HG02840 (cell line): ENCODE measurements at regions not wholly inside any gene's neighbourhood (a gene's known extent, or its start where the extent isn't known, plus 50 kb on each side); places are given as distances from the start of the nearest gene placed in this dataset.

Source experiments
- ATAC-seq: cut with Tn5 transposase; IDR thresholded peaks from one replicate; pipeline ENCODE4 v1.9.1; 2021; ENCODE audit warnings: mild to moderate bottlenecking, moderate library complexity, moderate number of reproducible peaks; ENCODE audit not compliant: unreplicated experiment, low FRiP score

DNA sequence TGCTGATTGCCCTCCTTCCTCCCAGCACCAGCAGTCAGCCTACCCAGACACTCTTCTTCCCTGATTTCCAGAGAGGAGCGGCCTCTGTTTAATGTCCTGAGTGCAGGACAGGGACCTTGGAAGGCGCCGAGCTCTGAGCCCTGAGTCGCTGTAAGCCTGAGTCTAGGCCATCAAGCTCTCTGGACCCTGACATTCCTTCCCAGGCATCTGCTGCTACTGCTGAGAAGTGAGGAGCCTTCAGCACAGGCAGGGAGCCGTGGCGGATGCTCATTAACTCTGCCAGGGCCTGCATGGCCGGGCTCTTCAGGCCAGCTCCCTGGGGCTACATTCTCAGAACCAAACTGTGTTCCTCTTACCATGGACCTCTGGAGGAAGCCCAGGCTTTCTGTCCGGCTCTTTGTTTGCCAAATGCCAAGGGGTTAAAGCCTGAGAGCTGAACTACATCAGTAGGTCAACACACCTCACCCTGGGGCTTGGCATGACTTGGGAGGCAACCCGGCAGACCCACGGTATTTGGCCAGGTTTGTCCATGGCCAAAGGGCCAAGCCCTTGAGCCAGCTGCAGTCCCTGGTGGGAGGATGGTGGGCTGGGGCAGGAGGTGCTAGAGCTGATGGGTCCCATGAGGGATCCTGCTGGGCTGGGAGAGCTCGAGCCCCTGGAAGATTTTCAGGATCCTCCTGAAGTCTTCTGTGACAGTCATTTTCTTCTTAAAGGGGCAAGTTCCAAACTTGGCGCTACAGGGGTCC lies 721.4 kb downstream of the BRD1 start:
- ATAC-seq = no peak

DNA sequence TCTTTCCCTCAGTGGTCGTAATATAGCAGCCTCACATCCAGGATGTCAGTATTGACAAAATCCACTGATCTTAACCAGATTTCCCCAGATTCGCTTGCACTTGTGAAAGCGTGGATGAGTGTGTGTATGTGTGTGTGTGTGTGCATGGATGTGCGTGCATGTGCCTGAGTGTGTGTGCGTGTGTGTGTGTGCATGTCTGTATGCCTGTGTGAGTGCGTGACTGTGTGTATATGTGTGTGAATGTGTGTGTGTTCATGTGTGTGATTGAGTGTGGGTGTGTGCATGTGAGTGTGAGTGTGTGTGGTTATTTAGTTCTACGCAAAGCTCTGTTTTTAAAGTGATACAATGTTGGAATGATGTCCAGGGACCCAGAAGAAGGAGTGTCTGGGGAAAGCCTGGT lies 723.2 kb downstream of the BRD1 start:
- no peak for ATAC-seq

DNA sequence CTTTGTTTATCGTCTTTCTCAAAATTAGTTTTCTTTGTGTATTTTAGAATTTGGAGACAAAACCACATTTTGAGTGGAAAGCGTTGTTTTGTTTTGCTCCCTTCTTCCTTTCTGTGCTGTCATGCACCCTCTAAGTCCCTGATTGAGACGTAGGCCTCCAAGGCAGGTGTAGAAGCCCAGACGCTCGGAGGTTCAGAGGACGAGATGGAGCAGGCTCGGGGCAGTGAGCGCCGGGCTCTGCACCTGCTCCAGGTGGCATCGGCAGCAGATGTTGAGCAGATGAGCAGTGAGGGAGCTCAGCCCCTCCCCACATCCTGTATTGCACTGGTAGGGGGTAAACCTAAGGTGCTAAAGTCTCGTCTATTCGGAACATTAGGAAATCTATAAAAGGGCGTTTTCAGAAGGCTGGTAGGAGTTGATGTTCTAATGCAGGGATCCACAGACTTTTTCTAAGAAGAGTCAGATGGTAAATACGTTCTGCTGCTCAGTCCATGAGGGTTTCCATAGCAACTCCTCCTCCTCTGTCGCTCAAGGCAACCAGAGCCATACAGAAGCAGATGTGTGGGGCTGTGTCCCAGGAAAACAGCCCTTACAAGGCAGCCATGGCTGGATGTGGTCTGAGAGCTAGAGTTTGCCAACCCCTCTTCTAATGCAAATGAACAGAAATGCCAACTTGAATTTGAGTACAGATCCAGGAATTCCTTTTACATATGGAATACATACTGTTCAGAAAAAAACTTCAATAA lies 724.2 kb downstream of the BRD1 start:
- ATAC-seq = no peak

DNA sequence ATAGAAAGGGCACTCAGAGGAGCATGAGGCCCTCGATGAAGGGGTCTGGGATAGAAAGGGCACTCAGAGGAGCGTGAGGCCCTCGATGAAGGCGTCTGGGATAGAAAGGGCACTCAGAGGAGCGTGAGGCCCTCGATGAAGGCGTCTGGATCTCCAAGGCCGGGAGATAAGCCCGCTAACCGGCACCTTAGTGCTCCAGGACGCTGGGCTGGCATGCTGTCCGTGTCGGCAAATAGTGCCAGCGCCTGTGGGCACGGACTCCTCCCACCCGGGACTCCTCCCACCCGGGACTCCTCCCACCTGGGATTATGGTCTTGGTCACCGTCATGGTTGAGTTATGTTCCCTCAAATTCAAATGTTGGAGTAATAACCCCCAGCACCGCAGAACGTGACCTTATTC lies 725.3 kb downstream of the BRD1 start:
- no peak for ATAC-seq

DNA sequence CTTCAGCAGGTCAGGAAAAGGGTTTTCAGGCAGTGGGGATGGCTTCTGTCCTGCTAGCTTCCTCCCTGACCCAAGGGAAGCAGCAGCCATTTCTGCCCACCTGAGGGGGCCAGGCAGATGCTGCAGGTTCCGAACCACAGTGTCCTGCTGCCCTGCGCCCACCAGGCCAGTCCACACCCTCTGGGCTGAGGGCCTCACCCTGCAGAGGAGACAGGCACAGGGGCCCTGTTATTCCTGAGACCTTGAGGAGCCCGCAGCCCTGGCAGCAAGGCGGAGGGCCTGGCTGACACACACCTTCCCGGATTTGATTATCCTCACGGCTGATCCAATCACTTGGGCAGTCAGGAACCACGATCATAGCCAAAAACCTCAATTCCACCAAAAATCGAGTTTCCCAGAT lies 725.8 kb downstream of the BRD1 start:
- no peak for ATAC-seq

DNA sequence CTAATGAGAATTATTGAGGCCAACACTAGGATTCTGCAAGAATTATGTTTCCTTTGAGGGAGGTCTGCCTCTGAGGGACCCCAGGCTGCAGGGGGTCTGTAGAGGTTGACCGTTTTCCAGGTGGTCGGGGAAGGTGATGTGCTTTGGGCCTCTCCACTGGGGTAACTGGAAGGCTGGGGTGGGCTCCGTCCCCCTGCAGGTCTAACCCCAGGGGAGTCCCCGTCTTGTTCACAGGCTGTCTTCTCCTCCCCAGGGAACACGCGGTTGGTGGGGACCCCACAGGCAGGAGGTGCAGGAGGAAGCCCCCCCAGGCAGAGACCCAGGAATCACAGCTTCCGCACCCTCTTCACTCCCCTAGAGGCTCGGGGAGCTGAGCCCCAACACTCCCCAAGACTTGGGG lies 726.4 kb downstream of the BRD1 start:
- no peak for ATAC-seq

DNA sequence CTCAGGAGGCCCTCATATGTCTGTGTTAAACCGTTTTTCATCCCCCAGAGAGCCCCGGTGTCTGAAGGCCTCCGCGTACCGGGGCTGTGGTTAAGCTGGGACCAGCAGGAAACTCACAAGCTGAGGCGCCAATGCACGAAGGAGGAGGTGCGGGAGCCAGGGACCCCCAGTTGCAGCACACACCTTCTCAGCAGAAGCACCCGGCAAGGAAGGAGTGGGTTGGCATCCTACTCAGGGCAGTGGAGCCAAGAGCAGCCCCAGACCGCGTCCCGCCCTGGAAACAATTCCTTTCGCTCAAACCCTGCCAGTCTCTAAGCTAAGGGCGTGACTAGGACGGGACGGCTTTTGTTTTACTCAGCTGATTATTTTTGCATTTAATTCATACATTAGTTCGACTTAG lies 726.9 kb downstream of the BRD1 start:
- no peak for ATAC-seq

DNA sequence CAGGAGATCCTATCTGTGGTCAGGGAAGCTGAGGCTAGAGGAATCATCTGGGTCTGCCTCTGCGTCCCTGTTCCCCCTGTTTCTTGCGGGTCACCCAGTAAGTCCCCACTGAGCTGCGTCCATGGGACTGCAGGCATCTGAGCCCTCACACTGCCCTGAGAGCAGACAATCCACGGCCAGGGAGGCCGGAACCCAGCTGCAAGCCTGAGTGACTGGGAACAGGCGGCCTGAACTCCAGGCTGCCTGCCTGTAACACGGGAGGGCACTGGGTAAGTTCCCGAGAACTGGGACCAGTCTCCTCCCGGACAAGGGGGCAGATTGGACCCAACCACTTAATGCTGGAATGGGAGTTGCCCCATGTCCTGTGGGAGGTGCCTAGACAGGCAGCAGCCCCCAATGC lies 727.4 kb downstream of the BRD1 start:
- no peak for ATAC-seq

DNA sequence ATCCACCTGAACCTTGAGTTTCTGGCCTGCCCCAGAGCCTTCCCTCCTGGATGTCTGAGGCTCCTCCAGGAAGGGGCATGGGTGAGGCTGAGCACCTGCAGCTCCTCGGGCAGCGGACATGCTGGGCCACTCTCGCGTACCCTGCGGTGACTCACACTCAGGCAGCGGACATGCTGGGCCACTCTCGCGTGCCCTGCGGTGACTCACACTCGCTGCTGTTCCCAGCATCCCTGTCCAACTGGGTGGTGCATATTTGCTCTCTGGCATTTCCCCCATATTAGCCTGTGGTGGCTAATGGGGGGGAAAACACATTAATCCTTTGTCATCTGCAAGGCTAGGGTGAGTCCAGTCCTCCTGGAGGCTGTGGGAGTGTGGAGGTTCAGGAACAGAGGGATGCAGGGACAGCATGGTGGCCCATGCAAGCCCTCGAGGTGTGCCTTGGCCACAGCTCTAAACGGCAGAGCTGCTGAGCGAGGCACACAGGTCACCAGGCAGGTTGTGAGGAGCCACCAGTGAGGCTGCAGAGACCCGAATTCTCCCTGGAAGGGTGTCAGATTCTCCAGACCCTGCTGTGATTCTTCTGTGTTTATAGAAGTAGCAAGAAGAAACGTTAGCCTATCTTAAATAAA lies 728.1 kb downstream of the BRD1 start:
- ATAC-seq = no peak

DNA sequence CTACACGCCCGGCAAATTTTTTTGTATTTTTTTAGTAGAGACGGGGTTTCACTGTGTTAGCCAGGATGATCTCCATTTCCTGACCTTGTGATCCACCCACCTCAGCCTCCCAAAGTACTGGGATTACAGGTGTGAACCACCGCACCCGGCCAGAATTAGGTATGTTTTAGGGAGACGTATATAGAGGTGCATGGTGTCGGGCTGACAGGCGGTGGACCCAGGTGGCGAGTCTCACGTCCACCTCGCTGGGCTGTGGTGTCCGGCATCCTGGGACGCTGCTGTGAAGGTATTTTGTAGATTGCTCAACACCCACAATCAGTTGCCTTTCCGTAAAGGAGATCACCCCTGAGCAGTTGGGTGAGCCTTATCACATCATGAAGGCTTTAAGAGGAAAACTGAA lies 728.6 kb downstream of the BRD1 start:
- no peak for ATAC-seq

DNA sequence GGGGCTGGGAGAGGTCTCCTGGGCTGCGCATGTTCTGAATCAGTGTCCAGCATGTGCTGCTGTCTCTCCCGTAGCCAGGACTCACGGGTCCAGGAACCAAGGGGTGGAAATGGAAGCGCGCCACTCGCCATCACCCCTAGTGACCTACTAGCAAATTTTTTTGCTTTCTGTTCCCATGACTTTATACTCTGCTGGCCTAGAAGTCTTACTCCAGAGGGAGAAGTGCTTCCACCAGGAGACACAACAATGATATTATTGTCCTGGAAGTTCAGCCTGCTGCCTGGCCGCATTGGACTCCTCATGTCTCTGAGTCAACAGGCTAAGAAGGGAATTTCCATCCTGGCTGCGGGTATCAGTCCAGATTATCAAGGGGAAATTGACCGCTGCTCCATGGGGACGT lies 729.7 kb downstream of the BRD1 start:
- no peak for ATAC-seq

DNA sequence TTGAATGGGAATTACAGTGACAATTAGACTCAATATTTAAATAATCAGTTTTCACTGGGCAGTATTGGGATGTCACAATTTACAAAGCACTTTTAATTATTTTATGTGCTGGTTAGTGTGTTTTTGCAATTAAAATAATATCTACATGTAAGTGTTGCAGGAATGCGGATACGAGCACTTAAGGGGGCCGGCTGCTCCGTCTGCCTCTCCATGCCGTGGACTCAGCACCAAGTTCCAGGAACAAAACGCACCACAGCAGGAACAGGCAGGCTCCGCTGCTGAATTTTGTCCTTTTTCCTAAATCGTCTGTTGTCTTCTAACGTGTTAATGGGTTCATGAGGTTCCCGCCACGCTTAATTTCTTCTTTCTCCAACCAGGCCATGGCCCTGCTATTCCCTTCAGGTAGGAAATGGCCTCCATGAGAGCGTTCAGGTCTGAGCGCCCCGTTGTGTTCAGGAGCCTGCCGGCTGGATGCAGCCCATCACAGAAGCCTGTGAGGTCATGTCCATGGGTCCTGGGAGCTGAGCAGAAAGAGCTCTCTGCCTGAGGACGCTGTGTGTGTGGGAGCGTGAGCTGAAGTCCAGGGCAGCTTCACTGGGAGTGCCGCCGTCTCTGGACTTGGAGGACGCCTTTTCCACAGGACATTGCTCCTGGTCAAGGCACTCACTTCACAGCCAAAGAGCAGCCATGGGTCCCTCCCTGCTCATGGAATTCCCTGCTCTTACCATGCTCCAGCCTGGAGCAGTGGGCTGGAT lies 730.3 kb downstream of the BRD1 start:
- no peak for ATAC-seq

DNA sequence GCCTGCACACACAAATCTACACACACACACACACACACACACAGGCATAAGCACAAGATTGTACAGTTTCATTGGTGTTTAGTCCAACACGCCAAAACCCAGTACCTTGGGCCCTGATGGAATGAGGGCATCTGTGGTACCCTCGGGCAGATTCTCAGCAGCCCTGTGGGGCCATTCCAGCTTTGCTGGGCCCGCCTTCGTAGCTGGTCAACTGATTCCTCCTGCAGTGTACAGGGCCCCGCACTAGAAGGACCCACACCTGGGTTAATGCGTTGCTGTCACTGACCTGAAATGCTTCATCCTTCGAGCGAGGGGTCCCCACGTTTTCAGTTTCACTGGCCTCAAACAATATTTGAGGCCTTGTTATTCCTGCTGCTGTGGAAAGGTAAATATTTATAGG lies 731.2 kb downstream of the BRD1 start:
- no peak for ATAC-seq

DNA sequence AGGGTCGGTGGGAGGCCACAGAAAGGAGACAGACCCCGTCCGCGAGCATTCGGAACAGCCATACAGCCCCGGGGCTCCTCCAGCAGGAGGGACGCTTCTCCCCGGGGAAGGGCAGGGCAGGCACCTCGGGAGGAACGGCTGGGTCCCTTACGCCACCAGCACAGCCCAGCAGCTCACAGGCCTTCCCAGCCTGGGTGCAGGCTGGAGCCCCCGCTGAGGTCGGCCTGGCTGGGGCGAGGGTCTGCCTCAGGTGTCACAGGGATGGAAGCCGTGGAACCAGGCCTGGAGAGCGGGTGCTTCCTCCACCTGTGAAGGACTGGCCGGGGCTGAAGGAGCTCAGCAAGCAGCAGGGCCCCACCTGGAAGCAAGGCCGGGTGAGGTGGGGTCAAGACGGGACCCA lies 732.3 kb downstream of the BRD1 start:
- no peak for ATAC-seq

DNA sequence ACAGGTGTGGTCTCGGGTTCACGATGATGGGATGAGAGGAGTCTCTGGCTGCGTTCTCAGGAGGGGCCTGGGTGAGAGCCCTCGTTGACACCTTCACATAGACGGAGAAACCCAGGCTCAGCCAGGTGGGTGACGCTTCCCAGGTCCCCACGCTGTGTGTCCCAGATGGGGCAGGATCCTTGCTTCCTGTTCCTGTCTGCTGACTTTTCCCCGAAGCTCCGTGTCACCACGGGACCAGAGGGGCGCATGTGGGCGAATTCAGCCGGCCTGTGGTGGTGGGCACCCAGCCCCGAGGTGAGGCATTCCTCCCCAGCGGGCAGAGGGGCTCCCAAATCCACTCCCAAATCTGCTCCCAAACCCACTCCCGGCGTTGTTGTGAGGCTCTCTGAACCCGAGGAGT lies 732.8 kb downstream of the BRD1 start:
- ATAC-seq = no peak

DNA sequence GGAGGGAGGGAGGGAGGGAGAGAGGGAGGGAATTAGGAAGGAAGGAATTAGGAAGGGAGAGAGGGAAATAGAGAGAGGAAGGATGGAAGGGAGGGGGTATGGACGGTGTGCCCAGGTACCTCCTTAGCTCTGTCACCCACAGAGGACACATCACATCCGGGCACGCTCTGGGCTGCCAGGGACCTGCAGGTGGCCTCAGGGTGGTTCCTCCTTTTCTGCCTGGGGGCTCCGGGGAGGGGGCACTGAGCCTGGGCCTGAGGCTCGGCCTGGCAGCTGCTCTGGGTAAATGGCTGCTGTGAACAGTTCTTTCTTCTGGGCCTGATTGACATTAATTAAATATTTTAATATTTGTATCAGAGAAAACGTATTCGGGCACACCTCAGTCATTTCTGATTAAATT lies 733.5 kb downstream of the BRD1 start:
- ATAC-seq = no peak

DNA sequence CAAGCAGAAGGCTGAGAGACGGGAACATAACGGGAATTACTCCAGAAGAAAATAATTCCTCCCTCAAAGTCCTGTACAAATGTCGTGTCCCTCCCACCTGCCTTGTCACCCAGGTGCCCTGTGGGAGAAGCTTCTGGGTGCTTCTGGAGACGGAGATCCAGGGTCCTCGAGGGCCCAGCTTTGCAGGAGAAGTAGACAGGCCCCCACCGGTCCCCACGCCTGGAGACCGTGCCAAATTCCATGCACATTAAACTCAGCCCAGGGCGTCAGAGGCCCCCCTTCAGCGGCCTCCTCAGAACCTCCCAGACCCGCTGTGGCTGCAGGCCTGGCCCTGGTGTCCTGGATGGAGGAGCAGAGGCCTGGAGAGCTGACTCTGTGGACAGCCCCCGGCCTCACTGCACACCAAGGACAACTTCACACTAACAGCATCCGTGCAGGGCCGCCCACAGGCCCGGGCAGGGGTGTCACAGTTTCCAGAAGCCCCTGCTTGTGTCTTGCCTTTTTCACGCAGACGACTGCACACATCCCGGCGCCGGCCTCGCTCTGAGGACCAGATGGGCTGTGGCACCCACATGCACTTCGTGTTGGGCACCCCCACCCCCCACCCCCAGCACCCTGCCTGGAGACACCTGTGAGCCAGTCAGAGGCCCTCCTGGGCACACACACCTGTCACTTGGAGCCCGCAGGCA lies 734.3 kb downstream of the BRD1 start:
- no peak for ATAC-seq

DNA sequence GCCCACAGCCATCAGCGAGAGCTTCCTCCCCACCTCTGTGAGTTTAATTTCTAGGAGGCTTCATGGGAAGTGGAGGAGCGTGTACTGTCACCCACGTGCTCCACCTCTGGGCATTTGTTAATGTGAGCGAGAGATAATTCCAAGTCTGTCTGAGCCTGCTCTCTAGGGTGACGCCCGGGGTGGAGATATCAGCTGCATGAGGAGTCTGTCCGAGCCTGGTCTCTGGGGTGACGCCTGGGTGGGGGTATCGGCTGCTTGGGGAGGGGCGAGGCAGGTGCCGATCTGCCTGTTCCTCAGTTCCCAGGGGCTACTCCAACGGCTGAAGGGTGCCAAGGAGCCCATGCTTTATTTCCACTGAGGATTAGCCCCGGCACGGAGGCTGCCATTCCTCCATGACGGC lies 735.0 kb downstream of the BRD1 start:
- ATAC-seq = no peak

DNA sequence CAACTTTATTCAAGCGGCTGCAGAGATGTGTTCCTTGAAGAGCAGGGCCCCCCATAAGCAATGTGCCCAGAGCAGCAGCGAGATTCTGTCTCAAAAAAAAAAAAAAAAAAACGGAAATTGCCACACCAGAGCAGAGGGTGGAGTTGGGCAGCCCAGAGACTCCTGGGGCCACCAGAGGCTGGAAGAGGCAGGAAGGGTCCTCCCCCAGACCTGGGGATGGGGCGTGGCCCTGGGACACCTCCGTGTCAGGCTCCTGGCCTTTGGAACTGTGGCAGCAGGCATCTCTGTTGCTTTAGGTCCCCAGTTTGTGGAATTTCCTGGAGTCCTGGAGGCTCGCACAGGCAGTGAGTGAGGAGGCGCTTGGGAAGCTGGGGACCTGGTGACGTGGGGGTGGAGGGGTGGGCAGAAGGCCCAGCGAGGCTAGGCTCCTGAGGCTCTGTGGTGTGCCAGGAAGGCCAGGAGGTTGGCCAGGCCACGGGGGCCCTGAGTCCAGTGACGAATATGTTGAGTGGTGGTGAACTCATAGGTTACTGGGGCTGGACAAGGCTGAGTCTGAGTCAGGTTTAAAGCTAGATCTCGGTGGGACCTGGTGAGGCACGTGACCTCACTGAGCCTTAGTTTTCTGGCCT lies 735.6 kb downstream of the BRD1 start:
- ATAC-seq = no peak

DNA sequence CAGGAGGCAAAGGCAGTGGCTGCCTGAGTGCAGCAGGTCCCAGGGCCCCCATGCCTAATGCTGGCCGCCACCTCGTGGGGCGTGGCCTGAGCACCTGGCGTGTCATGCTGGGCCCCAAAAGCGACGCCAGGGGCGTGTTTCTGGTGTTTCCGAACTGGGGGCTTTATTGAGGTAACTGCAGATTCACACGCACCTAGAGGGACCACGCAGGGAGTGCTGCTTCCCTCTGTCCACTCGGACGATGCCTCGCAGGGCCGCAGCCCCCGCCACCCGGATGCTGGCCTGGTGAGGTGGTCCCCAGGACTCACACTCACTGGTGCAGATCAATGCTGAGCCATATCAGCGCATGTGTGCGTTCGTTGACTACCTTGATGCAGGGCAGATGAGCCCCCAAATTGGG lies 736.2 kb downstream of the BRD1 start:
- no peak for ATAC-seq
